K562 (cell line): ENCODE measurements at regions not wholly inside any gene's neighbourhood (a gene's known extent, or its start where the extent isn't known, plus 50 kb on each side); places are given as distances from the start of the nearest gene placed in this dataset.

Source experiments
- ATAC-seq: fragments of 200-7000 bp; cut with Tn5 transposase; 3 replicates; pipeline ENCODE4 v1.9.1; 2020; ENCODE audit warnings: moderate library complexity
- BruUV-seq: library from RNA; stranded (reverse); fragments of 400-500 nt; replicated peaks from 2 replicates; lab custom pipeline; 2021; lab: Mats Ljungman, UMichigan
- CTCF ChIA-PET: fragments of 300-600 bp; formaldehyde crosslinking; extraction: SDS; loops from one replicate; lab custom pipeline; 2021; ENCODE audit warnings: low intra/inter-chr PET ratio; lab: Yijun Ruan, JAX
- POLR2A ChIA-PET: fragments of 300-600, 350-650 bp; sonication (Branson Sonifier 250); formaldehyde crosslinking; extraction: SDS; loops from one replicate; lab custom pipeline; 2021; ENCODE audit warnings: antibody characterized with exemption, inconsistent platforms; lab: Yijun Ruan, JAX
- DNase-seq, 4 experiments: peaks; one replicate each; pipeline versions ENCODE4 v3.0.0 to v3.0.0-alpha.2; 2011 to 2018; ENCODE audit warnings: low spot score in 3 of 4, mixed read lengths in 3 of 4; ENCODE audit errors: extremely low read depth in 1 of 4
- FAIRE-seq: peaks from 2 replicates; lab custom pipeline; 2011; peaks lifted over from hg19 to GRCh38; lab: Jason Lieb, UNC
- H2AFZ ChIP-seq: 2 replicates; pipeline ENCODE4 v1.6.0; 2011; ENCODE audit warnings: low read depth, low read length, control low read depth, inconsistent platforms
- H3K27ac ChIP-seq: fragments of 200-600 bp; 3 replicates; pipeline ENCODE4 v1.8.0; 2011; ENCODE audit warnings: low read depth, mild to moderate bottlenecking, control low read depth, inconsistent platforms, low read length, moderate library complexity, mixed read lengths; ENCODE audit errors: extremely low read depth
- H3K27me3 ChIP-seq, 2 experiments: fragments of 300-600 bp in 1 of 2; 2 replicates in 1 of 2; 3 replicates in 1 of 2; pipeline versions ENCODE4 v1.6.0 to v1.8.0; 2011; ENCODE audit warnings: inconsistent platforms in 2 of 2, low read length in 2 of 2, mild to moderate bottlenecking in 1 of 2, mixed read lengths in 1 of 2, moderate library complexity in 1 of 2; ENCODE audit not compliant: control insufficient read depth in 2 of 2, insufficient read depth in 2 of 2
- H3K36me3 ChIP-seq: fragments of 300-600 bp; 3 replicates; pipeline ENCODE4 v1.8.0; 2011; ENCODE audit warnings: mild to moderate bottlenecking, low read length, inconsistent platforms; ENCODE audit not compliant: control insufficient read depth, insufficient read depth
- H3K4me1 ChIP-seq, 2 experiments: fragments of 200-600 bp in 1 of 2; replicated peaks in 1 of 2; 2 replicates in 1 of 2; 3 replicates in 1 of 2; pipeline versions ENCODE4 v1.5.1 to v1.8.0; 2011; ENCODE audit warnings: inconsistent platforms in 2 of 2, low read length in 2 of 2, mild to moderate bottlenecking in 1 of 2, mixed read lengths in 1 of 2, moderate library complexity in 1 of 2; ENCODE audit not compliant: control insufficient read depth in 2 of 2, insufficient read depth in 2 of 2
- H3K4me2 ChIP-seq: 2 replicates; pipeline ENCODE4 v1.6.1; 2011; ENCODE audit warnings: low read length, control low read depth, inconsistent platforms, mixed read lengths; ENCODE audit not compliant: insufficient read depth
- H3K4me3 ChIP-seq: fragments of 200-600 bp; sonication (generic), shearing (Covaris generic); 2 replicates; pipeline ENCODE4 v1.5.1; 2016; ENCODE audit warnings: control low read depth, inconsistent platforms
- H3K79me2 ChIP-seq: fragments of 200-600 bp; 3 replicates; pipeline ENCODE4 v1.8.0; 2011; ENCODE audit warnings: low read length, inconsistent platforms; ENCODE audit not compliant: control insufficient read depth, insufficient read depth
- H3K9ac ChIP-seq, 2 experiments: 2 replicates each; pipeline versions ENCODE4 v1.6.0 to v1.6.1; 2011; ENCODE audit warnings: low read depth in 2 of 2, low read length in 2 of 2, control low read depth in 1 of 2, inconsistent platforms in 1 of 2, mild to moderate bottlenecking in 1 of 2, mixed read lengths in 1 of 2; ENCODE audit not compliant: insufficient read depth in 1 of 2
- H3K9me1 ChIP-seq: one replicate; pipeline ENCODE4 v1.6.0; 2011; ENCODE audit warnings: inconsistent platforms, mild to moderate bottlenecking, low read length, moderate library complexity; ENCODE audit not compliant: control insufficient read depth, insufficient read depth
- H3K9me3 ChIP-seq: replicated peaks from 2 replicates; pipeline ENCODE4 v1.5.1; 2011; ENCODE audit warnings: low read depth, low read length, inconsistent platforms; ENCODE audit not compliant: control insufficient read depth, insufficient read depth
- H4K20me1 ChIP-seq: replicated peaks from 2 replicates; pipeline ENCODE4 v1.6.1; 2011; ENCODE audit warnings: low read length, inconsistent platforms, mixed read lengths; ENCODE audit not compliant: control insufficient read depth, insufficient read depth
- HMG20A ChIP-seq: fragments of 450-650 bp; formaldehyde crosslinking; conservative IDR thresholded peaks from 2 replicates; pipeline ENCODE4 v1.4.0; 2020; ENCODE audit warnings: mild to moderate bottlenecking, mixed read lengths
- MAZ ChIP-seq, 2 experiments: fragments of 450-650 bp in 1 of 2; sonication (generic) in 1 of 2; formaldehyde crosslinking; IDR thresholded peaks in 1 of 2; conservative IDR thresholded peaks in 1 of 2; 2 replicates each; pipeline versions ENCODE4 v1.4.0 to v1.5.0; 2020; ENCODE audit warnings: mild to moderate bottlenecking in 1 of 2, missing genetic modification reagents in 1 of 2
- POLR2A ChIP-seq: fragments of 450-650 bp; conservative IDR thresholded peaks from 2 replicates; pipeline ENCODE4 v1.6.1; 2016
- POLR2H ChIP-seq: IDR thresholded peaks from 2 replicates; pipeline ENCODE4 v1.6.1; 2016; ENCODE audit warnings: missing genetic modification characterization, low read depth, mild to moderate bottlenecking, control low read depth, missing compliant biosample characterization, moderate library complexity
- RBM15 ChIP-seq: fragments of 200-400 bp; formaldehyde crosslinking; IDR thresholded peaks from 2 replicates; pipeline ENCODE4 v1.6.1; 2018; ENCODE audit warnings: mild to moderate bottlenecking, low read length, moderate library complexity; ENCODE audit not compliant: insufficient read depth
- SP2 ChIP-seq: IDR thresholded peaks from 2 replicates; pipeline ENCODE4 v1.6.1; 2011; ENCODE audit warnings: mild to moderate bottlenecking, low read depth, low read length, moderate library complexity; ENCODE audit not compliant: poor library complexity, severe bottlenecking; ENCODE audit errors: extremely low read depth
- TAF15 ChIP-seq: fragments of 200-400 bp; formaldehyde crosslinking; IDR thresholded peaks from 2 replicates; pipeline ENCODE4 v1.6.1; 2017; ENCODE audit warnings: mild to moderate bottlenecking, low read depth, low read length, moderate library complexity
- WGBS: fragments of 100-300 bp; shearing (Covaris generic); methylation state at CpG from one replicate; pipeline ENCODE4 v1.1.6; 2016; ENCODE audit warnings: low coverage, mixed read lengths; ENCODE audit not compliant: insufficient coverage; ENCODE audit errors: missing lambda C conversion rate; 5-methylcytosine and 5-hydroxymethylcytosine counted together
- in situ Hi-C: fragments of 300-500 bp; cut with MboI; formaldehyde crosslinking; loops from 4 replicates; pipeline ENCODE4 v1.15.0; 2018; ENCODE audit warnings: inconsistent platforms, mixed read lengths
- intact Hi-C: fragments of 100-400 bp; cut with micrococcal nuclease; formaldehyde crosslinking; loops from 2 replicates; pipeline ENCODE4 v1.14.2; 2022
- TF ChIP-seq, protein P1 (sequence below): fragments of 450-650 bp; IDR thresholded peaks from 2 replicates; pipeline ENCODE4 v1.7.0; 2016; ENCODE audit warnings: borderline replicate concordance

DNA sequence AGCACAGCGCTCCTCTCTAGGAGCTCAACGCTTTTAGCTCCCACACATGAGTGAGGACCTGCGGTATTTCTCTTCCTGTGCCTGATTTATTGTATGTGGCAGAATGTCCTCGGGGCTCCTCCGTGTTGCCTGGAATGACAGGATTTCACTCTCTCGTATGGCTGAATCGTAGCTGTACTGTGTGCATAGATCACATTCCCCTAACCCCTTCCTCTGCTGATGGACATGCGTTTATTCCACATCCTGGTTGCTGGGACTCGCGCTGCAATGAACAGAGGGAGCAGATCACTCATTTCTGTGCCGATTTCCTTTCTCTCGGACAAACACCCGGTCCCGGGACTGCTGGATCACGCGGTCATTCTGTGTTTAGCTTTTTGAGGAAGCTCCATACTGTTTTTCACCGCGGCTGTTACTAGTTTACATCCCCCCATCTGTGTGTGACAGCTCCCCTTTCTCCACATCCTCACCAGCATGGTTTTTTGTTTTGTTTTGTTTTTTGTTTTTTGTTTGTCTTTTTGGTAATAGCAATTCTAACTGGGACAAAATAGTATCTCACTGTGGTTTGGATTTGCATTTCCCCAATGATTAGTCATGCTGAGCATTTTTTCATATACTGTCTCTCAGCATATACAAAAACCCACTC is 76.3 kb downstream of the FOXL3 start:
- no peaks in the 10 kb centered on the region for H3K79me2 ChIP-seq
- H3K27me3 ChIP-seq, result peaks cover 40 to 83% of the 10 kb centered on the region in 2 experiments
- TF ChIP-seq HMG20A (CRISPR knock-in tag) (no peak), SP2 (no peak), RBM15 (no peak), POLR2A (no peak), TAF15 (no peak), POLR2H (no peak), MAZ (CRISPR knock-in tag; conservative IDR thresholded peaks at IDR 0.05 in 1 of 2, IDR thresholded peaks at IDR 0.05 in 1 of 2) (no peak)
- TF ChIP-seq, protein P1, sequence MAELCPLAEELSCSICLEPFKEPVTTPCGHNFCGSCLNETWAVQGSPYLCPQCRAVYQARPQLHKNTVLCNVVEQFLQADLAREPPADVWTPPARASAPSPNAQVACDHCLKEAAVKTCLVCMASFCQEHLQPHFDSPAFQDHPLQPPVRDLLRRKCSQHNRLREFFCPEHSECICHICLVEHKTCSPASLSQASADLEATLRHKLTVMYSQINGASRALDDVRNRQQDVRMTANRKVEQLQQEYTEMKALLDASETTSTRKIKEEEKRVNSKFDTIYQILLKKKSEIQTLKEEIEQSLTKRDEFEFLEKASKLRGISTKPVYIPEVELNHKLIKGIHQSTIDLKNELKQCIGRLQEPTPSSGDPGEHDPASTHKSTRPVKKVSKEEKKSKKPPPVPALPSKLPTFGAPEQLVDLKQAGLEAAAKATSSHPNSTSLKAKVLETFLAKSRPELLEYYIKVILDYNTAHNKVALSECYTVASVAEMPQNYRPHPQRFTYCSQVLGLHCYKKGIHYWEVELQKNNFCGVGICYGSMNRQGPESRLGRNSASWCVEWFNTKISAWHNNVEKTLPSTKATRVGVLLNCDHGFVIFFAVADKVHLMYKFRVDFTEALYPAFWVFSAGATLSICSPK, result no peak
- no peak overlapping the region for H3K4me3 ChIP-seq
- BruUV-seq, result no TSS peak
- no peak for ATAC-seq
- no peak overlapping the region for H3K9ac ChIP-seq
- no peak for DNase-seq
- intact Hi-C loops, result no loop called here
- H3K36me3 ChIP-seq, result no peaks in the 10 kb centered on the region
- H3K4me1 ChIP-seq, result peaks cover 10 to 31% of the 10 kb centered on the region in 2 experiments; a peak in 4 of 5 replicates
- H3K4me2 ChIP-seq, result no peak overlapping the region
- no peaks in the 10 kb centered on the region for H3K9me3 ChIP-seq
- ChIA-PET POLR2A (no interaction called here), CTCF (no interaction called here)
- in situ Hi-C loops, result no loop called here
- H3K27ac ChIP-seq, result no peak overlapping the region
- H2AFZ ChIP-seq, result no peak overlapping the region
- 2% methylated on average over 18 of the region's 18 CpGs for WGBS
- no peaks in the 10 kb centered on the region; the same call in none of the 2 replicates for H4K20me1 ChIP-seq
- no peak for FAIRE-seq
- peaks cover 2% of the 10 kb centered on the region for H3K9me1 ChIP-seq
